ENCODE measurements at regions not wholly inside any gene's neighbourhood (a gene's known extent, or its start where the extent isn't known, plus 50 kb on each side); places are given as distances from the start of the nearest gene placed in this dataset.
A peak's percentile ranks its signal among the peaks of the same experiment; 100 is the strongest.
"Not testable (repeated sequence)": the region's sequence is repeated elsewhere in the genome, so short reads cannot be mapped to it uniquely, and the experiment has no call there.

DNA sequence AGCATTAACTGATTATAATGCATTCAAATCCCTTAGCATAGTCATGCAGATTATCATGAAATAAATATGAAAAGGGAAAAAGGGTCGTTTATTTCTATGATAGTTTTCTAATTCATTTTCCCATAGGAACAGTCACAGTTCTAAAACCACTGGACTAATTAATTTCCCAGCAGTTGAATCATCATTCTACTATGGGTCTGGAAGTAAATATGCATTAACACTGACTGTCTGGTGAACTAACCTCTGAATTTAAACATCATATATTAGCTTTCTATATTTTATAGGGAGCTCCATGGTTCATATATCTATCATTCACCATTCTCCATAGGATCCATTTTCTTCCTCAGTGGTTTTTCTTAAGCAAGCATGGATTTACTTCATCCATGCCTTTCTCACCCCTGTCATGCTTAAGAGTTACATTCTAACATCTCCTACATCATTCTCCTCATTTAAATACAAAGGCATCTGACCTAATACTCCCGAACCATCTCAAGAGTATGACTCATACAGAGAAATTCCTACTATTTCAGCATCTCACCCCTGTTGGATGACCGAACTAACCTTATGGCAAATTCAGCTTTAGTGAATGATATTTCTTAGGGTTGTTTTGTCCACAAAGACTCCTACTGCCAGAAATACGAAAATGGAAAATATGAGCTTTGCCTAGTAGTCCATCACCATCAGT lies 198.7 kb upstream of the ADAMTS3 start:
- DNase-seq, result no peak

DNA sequence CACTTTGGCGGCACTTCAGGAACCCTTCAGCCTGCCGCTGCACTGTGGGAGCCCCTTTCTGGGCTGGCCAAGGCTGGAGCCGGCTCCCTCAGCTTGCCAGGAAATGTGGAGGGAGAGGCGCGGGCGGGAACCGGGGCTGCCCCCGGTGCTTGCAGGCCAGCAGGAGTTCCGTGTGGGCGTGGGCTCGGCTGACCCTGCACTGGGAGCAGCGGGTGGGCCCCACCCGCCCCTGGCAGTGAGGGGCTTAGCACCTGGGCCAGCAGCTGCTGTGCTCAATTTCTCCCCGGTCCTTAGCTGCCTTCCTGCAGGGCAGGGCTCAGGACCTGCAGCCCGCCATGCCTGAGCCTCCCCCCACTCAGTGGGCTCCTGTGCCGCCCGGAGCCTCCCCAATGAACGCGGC lies 196.8 kb upstream of the ADAMTS3 start:
- not testable (repeated sequence) for DNase-seq

DNA sequence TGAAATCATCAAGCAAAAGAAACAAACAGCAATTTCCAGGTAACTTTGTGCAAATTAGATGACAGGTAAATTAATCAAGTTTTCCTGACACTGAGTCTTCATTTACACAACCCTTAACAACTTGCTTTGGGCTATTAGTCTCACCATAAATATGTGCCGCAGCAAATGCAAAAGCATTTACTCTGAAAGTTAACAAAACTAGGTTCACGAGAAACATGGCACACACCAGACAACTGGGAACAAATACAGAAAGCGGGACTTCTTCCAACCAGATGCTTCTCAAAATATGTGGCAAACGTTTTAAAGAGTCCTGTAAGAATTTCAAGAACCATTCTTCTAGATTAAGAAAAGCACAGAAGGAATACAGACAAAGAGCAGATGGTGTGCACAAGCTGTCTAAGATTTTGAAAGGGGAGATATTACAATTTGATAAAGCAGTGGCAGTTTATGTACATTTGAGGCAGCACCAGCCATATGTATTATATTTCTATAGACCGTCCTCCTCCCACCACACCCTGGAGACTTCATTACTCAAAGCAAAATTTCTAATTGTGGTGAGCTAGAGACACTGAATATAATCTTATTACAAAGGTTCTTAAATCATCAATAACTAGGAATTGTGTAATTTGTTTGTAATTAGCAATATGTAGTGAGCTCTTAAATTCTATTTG lies 192.5 kb upstream of the ADAMTS3 start:
- no peak for DNase-seq

DNA sequence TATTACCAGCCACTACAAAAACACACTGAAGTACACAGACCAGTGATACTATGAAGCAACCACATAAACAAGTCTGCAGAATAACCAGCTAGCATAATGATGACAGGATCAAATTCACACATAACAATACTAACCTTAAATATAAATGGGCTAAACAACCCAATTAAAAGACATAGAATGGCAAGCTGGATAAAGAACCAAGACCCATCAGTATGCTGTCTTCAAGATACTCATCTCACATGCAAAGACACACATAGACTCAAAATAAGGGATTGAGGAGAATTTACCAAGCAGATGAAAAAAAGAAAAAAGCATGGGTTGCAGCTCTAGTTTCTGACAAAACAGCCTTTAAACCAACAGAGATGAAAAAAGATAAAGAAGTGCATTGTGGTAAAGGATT lies 184.4 kb upstream of the ADAMTS3 start:
- not testable (repeated sequence) for DNase-seq

DNA sequence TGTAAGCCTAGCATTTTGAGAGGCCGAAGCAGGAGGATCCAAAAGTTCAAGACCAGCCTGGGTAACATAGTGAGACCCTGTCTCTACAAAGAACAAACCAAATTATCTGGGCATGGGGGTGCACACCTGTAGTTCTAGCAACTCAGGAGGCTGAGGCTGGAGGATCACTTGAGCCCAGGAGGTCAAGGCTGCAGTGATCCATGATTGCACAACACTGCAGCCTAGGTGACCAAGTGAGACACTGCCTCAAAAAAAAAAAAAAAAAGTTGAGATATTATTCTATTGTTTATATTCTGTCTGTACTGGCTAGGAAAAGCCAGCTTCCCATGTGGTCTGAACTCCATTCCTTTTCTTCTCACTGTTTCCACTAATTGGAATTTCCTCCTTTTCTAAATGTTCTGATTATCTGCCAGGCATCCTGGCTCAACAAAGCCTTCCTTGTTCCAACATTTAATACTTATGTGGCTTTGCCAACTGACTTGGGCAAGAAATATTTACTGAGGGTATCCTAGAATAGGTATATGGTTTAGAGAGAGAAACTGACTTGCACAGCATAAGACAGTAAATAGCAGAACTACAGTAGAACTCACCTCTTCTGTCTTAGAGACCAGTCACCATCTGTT lies 175.2 kb upstream of the ADAMTS3 start:
- no peak for DNase-seq

DNA sequence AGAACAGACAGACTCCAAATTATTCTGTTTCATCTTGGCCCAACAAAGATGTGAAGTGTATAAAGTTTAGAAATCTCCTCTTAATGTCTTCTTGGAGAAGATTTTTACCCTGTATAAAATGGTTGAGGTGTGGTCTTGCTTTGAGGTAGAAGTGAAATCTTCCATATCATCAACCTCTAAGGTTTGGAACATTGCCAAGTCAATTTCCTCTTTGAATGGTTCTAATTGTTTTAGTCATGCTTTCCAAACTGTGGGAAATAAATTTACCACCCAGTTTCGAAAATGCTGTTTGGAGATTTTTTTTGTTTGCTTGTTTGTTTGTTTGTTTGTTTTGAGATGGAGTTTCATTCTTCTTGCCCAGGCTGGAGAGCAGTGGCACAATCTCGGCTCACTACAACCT lies 174.1 kb upstream of the ADAMTS3 start:
- DNase-seq, result no peak

DNA sequence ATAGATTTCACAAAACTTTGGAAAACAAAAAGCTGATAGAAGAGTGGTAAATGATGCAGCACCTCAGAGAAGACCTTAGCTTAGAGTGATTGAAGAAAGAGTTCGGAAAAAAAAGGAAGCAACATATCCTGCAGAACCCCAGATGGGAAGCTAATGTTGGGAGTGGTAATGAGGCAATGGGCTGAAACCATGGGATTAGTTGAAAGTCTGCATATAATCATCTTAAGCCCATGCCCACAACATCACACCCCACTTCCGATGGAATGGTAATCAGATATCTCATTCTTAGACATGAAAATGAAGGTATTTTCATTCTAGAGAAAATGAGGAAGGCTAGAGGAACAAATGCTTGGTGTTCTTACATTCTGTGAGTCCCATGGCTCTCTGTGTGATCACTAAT lies 146.3 kb upstream of the ADAMTS3 start:
- no peak for DNase-seq

DNA sequence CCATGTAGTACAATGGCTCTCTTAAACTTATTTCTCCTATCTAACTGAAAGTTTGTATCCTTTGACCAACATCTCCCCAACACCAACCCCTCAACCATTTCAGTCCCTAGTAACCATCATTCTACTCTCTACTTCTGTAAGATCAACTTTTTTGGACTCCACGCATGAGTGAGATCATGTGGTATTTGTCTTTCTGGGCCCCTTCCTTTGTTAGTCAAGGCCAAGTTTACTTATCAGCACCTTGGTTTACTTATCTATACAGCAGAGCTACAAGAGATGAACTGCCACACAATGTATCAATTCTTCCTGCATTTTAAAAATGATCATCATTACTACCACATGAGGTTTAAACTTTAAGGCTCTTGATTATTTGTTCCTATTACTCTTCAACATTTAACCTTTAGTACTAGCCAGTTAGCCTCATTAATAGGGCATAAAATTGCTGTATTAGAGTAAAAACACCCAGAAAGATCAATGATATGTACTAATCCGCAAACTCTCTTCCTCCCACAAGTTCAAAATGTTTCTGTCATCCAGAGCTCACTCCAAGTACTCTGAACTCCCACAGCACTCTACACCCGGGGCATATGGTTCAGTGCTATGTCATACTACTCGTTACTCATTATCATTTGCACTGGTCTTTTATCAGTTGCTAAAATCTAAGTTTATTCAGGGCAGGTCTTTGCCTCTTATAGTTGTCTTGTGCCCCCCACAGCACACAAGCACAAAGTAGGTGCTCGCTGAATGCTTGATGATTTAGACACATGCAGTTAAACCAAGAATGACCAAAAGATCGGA lies 145.7 kb upstream of the ADAMTS3 start:
- DNase-seq, result no peak

DNA sequence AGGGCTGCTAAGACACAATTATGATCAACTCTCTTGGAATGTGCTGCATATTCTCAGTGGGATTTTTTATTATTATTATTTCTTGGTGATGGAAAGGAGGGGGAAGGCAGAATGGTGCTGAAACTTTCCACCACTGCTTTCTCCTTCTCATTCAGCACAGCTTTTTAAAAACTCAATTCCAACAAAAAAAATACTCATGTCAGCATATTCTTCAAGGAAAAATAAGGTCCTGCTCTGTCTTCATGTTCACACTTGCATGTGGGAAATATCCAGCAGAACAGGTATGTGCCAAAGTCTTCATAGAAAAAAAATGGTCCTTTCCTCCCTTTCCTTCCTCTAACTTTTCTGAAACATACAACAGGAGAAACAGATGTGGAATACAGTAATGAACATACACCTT lies 144.0 kb upstream of the ADAMTS3 start:
- no peak for DNase-seq

DNA sequence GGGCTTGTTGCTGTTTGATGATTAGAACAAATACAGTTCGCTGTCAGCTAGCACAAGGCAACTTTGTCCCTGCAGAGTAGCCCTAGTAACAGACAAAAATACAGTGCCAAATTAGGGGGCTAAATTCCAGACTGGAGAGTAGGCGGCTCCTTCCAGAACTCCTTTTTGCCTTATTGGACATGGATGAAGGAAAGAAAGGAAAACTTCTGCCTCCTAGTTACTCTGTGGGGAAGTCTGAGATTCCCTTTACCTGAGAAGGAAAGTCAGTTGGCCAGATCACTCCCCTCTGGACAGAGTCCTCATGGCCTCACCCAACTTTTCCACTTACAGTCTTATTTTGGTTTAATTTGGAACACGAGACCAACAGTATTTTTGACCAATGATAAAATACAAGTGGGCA lies 140.5 kb upstream of the ADAMTS3 start:
- DNase-seq, result no peak

DNA sequence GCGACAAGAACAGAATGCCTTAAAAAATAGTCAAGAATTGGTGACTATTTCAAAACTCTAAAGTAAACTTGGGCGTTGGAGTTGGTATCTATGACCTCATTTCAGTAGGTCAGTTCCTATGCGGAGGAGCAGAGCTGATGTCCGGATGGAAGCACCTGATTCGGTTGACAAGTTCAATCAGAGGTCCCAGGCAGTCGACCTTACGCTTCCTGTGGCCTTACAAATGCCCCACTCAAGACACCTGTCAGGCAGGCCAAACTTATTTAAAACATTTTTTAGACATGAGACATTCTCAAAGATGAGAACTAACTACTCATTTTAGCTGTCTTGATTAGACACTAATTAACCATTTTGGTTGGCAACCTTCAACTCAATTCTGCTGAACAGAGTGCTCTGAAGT lies 137.7 kb upstream of the ADAMTS3 start:
- DNase-seq, result no peak

DNA sequence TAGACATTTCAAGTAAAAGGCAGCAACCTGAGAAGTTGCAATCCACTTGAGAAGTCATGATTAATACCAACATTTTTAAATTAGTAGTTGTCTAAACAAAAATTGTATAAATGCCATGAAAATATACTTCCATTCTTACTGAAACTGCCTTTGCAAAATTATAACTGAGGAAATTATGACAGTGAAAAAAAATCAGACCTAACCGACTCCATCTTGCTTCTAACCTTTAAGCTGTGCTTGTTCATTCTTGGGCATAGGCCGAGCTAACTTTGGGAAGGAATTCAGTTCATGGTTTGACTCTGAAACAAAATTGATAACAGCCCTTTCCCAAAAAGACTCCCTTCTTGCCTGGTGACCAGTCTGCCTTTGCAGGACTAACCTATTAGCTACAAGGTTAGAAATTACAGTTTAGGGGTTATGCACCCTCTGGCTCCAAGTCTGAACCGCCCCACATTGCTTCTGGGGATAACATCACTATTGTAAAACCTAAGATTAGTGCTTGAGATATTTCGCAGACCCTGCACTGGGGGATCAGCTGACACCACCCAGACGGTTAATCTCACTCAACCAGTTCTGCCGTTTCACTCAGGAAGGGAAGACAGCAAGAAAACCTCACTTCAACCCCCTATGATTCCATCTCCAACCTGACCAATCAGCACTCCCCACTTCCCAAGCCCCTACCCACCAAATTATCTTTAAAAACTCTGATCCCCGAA lies 136.1 kb upstream of the ADAMTS3 start:
- DNase-seq, result not testable (repeated sequence)

DNA sequence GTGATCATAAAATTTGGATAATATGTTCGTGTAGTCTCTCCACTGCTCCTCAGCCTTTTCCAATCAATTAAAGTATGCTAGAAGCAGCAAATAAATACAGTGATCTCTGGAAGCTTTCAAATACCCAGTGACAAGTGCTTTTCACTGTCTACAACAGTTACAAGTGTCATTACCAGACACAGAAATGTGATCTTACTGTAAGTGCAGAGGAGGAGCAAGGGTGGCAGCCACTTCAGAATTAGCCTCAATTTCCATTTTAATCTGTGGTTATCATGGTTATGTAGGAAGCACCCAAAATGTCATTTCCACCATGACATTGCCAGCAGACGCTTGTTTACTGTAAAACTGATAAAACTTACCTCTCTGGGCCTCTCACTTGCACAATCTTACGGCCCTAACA lies 133.9 kb upstream of the ADAMTS3 start:
- no peak for DNase-seq

DNA sequence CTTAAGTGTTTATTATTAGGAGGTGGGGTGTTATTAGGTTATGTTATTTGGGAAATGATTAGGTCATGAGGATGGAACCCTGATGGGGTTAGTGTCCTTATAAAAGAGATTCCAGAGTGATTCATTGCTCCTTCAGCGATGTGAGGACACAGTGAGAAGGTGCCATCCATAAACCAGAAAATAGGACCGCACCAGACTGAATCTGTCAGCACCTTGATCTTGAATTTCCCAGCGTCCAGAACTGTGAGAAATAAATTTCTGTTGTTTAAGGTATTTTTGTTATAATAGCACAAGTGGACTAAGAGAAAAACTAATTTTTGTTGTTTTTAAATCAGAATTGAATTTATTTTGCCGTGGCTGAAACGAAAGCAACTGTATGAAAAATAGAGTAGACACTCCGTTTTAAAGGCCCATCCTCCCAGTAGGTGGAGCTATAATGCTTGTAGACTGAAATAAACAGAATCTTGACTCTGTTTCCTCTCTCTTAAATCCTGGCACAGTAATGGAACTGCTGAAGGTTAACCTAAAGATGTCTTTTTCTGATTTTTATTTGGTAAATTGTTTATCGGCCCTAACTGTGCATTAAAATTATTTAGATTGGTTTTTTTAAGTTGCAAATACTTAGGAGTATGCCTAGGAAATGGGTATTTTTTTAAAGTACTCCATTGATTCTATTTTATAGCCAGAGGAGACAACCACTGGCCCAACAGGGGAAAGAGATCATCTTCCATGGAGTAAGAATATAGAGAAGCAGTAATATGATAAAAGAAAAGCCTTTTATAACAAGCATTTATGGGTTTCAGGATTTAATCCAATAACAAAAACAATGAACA lies 133.2 kb upstream of the ADAMTS3 start:
- DNase-seq, result peak; percentile 29

DNA sequence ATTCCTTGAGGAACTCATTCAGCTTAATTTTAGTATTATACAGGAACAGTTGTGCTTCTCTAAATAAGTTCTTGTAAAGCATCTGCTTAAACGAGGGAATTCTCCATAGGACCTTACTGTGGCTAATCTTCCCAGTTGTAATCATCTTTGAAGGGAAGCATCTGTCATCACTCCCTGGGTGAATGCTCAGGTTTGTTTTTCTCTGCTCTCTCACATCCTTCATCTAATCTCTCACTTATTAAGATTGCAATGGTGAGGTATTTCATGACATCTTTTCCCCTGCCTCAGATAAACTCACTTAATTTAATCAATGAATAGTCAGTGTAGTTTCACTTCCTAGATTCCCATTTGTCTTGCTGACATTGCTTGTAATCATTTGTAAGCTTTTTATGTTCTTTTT lies 121.8 kb upstream of the ADAMTS3 start:
- no peak for DNase-seq

DNA sequence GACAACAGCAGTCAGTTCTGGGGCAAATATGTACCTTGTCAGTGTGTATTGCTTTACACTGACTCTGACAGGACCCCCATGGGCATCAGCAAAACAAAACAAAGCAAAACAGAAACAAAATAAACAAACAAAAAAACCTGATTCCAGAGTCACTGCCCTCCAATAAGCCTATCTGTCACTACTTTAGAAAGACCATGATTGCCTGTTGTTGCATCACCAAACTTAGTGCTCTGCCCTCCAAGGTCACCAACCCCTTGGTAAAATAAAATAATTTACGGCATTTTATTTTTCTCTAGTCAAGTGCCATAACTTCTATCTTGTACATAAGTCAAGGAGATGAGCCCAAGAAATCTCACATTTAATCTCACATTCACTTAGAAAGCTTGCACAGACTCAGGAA lies 120.9 kb upstream of the ADAMTS3 start:
- no peak for DNase-seq

DNA sequence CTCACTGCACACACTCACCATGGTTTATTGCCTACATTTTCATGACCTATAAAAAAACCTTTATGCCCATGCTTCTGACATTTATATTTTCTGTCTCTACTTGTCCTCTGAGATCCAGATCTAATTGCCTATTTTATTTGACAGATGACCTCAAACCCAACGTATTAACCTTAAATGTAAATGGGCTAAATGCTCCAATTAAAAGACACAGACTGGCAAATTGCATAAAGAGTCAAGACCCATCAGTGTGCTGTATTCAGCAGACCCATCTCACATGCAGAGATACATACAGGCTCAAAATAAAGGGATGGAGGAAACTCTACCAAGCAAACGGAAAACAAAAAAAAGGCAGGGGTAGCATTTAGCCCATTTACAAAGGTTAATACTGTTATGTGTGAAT lies 117.4 kb upstream of the ADAMTS3 start:
- DNase-seq, result not testable (repeated sequence)

DNA sequence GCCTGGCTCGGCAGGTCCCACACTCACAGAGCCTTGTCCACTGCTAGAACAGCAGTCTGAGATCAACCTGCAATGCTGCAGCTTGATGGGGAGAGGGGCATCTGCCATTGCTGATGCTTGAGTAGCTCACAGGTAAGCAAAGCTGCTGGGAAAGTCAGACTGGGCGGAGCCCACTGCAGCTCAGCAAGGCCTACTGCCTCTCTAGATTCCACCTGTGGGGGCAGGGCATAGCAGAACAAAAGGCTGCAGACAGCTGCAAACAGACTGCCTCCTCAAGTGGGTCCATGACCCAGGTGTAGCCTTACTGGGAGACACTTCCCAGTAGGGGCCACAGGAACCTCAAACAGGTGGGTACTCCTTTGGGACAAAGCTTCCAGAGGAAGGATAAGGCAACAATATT lies 110.6 kb upstream of the ADAMTS3 start:
- DNase-seq, result peak; percentile 84

DNA sequence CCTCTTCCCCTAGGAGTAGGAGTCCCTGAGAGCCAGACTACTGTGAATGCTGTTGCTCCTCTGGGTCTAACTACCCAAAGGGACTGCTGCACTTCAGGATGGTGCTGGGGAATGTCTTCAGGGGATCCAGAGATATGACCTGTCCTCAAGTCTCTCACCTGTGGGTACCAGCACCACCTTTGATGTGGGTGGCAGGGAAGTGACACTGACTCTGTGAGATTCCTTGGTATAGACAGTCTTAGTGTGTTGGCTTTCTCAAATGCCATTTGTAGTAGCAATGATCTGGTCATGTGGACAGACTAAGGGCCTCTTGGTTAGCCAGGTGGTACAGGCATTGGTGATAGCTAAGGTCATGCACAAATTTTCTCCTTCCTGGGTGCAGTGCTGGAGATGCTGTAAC lies 108.9 kb upstream of the ADAMTS3 start:
- no peak for DNase-seq

DNA sequence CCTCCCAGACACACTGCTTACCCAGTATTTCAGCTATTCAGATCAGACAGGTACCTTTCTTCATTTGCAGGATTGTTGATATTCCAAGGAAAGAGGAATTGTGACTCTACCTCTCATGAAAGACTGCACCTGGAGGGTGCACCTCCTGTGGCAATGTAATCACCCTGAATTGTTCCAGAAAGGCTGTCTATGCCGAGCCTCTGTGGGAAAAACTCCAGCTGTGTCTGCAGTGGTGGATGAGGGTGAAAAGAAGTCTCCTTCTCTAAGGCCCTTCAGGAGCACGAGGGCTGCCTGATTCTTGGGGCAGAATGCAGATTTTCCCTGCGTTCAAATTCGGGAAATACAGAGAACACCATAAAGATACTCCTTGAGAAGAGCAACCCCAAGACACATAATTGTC lies 108.2 kb upstream of the ADAMTS3 start:
- no peak for DNase-seq

DNA sequence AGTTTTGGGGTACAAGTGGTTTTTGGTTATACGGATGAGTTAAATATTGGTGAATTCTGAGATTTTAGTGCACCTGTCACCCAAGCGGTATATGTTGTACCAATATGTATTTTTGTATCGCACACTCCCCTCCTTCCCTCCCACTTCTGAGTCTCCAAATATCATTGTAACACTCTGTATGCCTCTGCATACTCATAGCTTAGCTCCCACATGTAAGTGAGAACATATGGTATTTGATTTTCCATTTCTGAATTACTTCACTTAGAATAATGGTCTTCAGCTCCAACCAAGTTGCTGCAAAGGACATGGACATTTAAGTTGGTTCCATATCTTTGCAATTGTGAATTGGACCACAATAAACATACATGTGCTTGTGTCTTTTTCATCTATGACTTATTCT lies 103.0 kb upstream of the ADAMTS3 start:
- no peak for DNase-seq

DNA sequence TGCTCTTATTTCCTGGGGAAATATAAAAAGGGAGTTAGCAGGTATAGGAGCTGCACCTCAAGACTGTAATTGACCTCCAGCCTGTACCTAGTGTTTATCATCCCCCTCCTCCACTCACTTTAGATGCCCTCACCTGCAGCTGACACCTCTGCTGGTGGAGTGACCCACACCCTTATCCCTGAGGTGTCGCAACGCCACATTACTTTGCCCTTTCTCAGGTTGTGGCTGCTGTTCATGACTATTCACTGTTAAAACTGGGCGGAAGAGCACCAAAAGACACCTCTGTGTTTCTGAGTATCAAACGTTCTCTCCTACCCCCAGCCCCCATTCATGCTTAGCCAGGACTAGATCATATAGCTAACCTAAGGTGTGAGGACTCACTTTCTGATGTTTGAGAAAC lies 101.5 kb upstream of the ADAMTS3 start:
- no peak for DNase-seq
